Activated CD4-positive, alpha-beta T cell treated with anti-CD3 and anti-CD28 coated beads for 24 hours (primary cell): ENCODE measurements at regions not wholly inside any gene's neighbourhood (a gene's known extent, or its start where the extent isn't known, plus 50 kb on each side); places are given as distances from the start of the nearest gene placed in this dataset.
A peak's percentile ranks its signal among the peaks of the same experiment; 100 is the strongest.

ENCODE experiments used
- DNase-seq, 2 donors: peaks; one replicate each; pipeline ENCODE4 v3.0.0-alpha.2; 2020; ENCODE audit warnings: low read depth in 2 of 2

DNA sequence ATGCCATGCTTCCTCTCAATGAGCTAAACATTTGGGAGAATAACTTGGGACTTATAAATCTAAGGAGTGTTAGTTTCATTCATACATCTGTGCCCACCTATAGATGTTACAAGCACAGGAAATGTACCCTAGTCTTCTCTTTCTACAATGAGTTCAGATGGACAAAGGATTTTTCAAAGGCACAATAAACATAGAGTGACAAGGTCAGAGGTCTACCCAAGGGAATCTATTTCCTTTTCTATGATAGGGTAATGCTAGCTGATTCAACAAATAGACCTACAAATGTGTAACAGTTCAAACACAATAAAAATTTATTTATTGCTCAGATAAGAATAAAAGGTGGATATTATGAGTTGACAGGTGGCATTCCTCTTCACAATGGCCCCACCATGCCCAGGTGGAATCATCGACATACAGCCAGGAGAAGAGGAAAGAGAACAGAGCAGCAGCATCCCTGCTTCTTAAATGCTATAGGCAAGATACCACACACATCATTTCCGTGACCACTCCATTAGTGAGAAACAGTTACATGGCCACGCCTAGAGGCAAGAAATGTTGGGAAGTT, 421.8 kb downstream of the HNRNPD start:
- DNase-seq, result no peak

DNA sequence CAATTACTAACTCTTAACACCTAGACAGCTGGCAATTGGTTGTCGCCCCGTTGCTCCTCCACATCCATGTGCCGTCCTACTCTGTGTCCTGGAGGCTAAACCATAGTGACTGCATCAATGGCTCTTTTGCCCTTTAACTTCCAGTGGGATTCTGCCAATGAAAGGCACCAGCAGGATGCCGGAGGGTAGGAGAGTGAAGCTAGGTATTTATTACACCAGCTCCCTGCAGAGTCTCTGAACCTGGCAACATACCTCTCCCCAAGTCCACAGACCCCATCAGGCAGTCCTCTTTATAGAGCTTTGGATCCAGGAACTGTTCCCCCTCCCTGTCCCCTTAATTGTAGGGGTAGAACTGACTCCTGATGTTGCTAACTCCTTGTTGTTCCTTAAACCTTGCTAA, 426.8 kb downstream of the HNRNPD start:
- no peak for DNase-seq

DNA sequence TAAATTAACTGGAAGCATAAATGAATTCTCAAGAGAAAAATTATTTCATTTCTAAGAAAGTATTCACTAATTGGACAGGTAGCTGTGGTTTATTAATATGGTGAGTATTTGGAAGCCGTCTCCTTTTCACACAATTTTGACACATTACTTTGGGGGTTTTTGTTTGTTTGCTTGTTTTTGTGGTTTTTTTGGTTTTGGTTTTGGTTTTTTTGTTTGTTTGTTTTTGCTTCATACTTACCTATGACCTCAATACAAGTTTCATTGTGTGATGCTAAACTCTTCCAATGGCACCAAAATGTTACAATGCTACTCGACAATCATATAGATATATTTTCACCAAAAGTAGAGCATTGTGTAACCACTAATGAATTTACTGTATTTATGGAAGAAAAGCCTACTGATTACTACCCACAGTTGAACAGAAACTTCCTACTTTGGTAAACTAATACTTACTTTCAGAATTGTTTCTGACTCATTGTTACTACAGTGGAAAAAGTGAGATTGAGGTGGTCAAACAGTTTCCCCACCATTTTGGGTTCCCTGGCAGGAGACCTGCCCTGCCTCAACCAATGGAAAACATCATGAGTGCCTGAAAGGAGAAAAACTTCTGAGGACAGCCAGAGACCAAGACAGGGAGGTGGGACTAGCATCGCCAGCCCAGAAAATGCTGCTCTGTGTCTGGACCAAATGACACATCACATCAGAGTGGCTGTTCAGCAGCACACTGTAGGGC, 443.1 kb downstream of the HNRNPD start:
- DNase-seq, result no peak

DNA sequence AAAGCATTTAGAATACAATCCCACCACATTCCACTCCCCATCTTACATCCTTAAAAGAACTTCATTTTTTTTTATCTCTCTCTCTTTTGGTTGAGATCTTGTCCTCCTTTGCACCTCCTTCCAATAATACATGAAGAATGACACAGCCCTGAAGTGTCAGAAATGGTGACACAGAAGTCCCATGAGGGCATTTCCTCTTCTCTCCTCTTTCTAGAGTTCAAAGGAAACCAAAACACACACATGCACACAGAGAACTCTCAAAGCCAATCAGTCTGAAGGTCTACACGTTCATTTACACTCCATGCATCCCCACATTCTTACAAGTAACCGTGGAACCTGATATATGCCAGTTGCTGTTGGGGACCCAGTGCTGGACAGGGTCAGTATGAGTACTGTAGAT, 450.7 kb downstream of the HNRNPD start:
- no peak for DNase-seq

DNA sequence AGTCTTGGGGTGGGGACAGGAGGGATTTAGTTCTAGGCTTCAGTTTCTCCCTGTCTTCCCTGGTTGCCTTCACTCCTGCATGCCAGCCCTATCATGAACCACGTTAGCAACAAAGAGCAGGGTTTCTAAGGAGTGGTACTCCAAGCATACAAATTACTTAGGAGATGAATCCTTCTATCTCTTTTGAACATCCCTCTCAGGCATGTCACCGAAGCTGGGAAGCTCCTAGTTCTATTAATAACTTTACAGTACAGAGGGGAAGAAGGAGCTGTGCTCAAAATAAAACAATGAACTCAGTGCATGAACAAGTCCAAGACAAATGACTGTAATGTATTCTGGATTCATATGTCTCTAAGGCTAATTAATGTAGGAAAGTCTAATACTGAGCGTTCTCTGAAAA, 450.6 kb upstream of the RASGEF1B start:
- no peak for DNase-seq

DNA sequence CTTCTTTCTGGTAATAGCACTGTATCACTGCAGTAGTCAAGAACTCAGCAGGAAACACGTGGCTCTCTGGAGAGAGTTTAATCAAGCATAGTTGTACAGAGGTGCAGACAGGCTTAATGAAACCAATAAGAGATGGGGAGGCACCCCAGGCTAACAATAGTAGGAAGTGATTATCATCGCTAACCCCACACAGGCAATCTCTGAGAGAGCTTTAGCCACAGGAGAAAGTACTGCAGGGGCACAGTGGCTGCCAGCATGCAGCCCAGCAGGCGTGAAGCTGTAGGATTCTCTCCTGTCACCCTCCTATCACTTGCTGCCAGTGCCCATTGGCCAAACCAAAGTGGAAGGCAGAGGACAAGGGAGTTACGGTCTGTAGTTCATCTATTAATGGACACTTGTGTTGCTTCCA, 450.0 kb upstream of the RASGEF1B start:
- DNase-seq, result no peak

DNA sequence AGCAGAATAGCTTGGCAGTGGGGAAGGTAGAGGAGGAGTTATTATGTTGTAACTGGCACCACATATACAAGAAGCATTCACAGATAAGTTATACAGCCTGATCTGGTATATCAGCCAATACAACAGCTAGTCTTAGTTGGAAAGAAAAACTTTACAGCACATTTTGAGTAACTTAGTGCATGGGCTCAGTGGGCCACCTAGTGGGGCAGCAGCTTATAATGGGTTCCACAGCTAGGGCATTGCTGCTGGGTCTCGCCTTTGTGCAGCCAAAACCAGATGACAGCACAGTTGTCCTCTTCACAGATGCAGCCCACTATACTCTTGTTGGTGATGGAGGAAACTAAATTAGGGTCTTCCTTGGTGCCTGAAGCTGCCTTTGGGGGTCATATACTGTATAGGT, 448.1 kb upstream of the RASGEF1B start:
- no peak for DNase-seq

DNA sequence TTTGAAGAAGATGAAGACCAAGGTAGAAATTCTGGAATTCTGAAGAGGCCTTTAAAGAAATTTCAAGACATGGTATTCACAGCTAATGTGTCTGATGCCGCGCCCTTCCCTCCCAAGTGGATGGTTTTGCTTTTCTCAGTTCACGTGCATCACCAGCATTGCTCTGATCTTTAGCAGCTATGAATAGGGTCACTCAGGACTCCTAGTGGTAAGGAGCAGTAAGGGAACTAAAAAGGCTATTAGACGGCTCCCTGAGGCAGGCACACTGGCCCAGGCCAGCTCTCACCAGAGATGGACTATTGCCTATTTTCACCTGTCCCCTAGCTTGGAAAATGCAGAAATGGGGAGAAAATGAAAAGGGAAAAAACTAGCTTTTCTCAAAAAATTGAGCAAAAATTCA, 447.5 kb upstream of the RASGEF1B start:
- no peak for DNase-seq

DNA sequence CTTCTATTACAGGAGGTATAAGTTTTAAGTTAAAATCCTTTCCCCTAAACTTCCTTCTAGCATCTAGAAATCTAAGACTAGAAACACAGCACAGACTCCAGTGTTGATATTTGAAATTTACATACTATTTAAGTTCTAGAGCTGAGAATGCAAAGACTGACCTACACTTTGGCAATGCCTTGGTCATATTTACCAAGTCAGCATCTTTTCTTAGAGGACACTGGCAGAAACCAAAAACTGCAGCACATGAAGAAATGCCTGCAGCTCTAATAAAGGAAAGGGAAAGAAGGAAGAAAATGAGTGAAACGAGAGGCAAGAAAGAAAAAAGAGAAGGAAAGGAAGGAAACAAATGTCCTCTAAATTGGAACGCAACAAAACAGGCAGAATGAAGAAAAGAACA, 443.7 kb upstream of the RASGEF1B start:
- DNase-seq, result no peak

DNA sequence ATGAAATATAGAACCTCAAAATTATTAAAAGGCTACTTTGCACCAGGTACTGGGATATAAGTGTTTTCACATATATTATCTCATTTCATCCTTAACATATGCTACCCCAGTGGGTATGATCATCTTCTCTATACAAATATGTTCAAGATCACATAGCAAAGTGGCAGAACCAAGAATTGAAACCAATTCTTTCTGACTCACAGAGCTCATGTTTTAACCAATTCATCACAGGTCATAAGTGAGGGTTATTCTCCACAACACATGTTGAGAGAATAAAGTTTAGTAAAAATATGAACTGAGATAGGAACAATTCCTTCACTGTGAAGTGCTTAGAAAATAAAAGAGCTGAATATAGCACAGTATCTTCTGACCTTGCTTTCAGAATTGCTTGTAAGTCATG, 442.9 kb upstream of the RASGEF1B start:
- no peak for DNase-seq

DNA sequence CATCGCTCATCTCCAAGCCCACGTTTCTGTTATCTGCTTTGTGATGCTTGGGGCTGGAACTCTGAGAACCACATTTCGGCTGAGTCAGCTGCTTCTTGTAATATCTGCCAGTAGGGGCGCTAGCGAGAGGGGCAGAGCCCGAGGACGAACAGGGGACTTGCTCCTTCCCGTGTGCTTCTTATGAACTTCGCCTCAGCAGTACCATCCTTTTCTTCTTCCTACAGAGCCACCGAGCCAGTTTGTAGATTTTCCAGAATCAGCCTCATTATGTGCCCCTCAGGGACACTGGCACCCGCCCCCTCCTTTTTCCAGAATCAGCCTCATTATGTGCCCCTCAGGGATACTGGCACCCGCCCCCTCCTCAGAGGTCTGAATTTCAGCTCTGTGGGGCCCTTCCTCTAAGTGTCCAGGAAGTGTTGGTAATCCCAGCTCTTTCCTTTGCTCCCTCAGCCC, 441.7 kb upstream of the RASGEF1B start:
- peak; percentile 22 to 34 for DNase-seq

DNA sequence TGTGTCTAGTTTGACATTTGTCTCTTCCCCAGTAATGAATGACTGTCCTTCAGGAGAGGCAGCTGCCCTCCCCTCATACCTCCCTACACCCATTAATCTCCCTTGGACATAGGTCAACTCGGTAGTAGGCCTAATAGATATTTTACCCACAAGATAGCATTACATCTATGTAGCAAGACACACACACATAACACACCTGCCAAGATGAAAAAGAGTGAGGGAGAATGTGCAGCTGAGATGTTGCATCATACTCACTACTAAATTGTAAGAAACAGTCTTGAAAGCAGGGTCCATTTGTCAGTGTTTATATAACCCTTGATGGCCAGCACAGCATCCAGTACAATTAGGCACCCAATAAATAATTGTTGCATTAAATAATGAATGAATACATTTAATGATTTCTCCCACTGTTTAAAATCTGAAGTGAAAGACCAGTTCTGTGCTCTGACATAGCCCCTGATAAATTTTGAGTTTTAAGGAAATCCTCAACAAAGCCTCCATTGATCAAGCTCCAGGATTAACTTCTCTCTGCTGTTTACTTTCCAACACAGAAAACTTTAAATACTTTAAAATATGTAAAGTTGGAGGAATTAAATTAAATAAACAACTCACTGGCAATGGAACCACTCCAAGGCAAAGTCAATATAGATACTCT, 440.8 kb upstream of the RASGEF1B start:
- no peak for DNase-seq

DNA sequence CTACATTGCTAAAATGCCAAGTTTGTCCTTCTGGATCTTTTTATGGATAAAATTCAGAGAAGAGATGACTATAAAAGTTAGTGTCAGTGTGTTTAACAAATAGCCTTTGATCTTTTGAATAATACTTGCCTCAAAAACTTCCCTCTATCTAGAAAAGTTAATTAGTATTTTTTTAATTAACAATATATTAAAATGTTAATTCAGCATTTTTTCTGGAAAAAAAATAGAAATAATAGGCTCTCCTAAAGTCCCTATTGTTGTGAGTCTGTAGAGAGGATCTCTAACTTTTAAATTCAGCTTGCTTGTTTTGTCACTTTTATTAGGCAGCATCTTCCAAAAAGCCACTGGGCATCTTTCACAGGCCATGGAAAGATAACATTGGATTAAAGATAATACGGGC, 435.2 kb upstream of the RASGEF1B start:
- DNase-seq, result no peak

DNA sequence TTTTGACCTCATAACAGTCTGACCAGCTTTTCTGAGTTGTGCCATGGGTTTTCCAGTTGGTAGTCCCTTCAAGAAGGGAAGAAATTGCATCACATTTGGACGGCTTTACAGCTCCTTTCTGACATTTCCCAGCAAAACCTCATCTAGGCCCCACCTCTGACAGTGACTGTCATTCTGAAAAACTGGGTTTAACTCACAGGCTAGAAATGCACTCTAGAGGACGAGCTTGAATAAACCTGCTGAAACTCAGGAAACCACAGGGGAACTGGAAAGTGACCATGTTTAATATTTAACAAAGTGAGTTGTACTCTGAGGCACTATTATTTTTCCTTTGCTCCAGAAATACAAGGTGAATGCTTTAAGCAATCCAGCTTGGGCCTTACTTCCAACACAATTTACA, 434.3 kb upstream of the RASGEF1B start:
- DNase-seq, result no peak

DNA sequence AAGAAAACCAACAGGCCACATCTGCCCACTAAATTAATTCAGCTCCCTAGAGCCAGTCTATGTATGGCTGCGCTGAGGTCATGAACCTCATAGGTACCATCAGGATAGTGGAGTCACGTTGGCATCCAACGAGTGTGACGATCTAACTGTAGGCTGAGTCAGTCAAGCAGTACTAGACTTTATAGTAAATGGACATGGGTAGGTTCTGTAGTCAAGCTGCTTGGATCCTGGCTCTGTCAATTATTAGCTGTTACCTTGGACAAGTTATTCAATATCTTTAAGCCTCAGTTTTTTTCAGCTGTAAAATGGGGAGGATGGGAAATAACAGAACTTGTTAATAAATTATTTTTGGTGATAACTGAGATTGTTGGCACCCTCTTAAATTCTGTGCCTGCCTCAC, 432.4 kb upstream of the RASGEF1B start:
- DNase-seq, result no peak

DNA sequence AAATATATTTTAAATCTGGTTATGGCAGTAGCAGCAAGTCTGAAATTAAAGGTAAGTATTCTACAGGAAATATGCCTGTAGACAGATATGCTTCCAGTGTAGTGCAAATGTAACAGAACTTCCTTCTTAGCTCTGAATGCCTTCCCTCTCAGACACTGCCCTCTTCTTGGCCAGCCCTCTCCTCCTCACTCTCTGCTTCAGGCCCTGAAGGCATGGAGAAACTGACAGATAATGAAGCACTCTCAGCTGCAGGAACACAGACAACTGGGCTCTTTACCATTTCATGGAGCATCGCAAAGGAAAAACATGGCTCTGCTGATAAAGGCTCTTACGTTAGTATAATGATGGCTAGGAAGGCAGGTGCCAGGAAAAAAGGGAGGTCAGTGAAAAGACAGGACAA, 431.5 kb upstream of the RASGEF1B start:
- no peak for DNase-seq

DNA sequence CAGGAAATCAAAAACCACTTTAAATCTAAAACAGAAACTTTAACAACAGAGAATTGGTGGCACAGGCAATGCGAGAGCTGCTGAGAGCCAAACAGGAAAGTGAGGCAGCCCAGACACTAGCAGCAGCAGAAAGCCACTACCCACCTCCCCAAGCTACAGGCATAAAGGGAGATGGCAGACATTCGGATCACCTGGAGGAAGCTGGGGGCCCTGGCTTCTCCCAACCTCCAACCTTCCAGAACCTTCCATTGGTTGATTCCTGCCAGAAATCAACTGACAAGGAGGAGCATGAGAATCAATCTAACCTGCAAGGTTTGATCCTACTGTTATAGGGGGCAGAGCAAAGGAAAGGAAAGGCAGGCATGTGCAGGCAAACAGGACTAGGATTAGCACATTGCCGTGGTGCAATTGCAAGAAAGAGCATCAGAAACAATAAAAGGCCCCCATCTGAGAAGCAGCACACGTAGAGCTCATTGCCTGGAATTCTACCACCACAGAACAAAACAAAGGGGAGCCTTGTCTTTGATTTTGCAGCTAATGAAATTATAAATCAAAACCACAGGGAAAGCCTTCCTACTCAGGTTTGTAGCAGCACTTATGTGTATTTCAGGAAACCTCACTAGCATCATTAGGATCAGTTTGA, 427.3 kb upstream of the RASGEF1B start:
- DNase-seq, result no peak

DNA sequence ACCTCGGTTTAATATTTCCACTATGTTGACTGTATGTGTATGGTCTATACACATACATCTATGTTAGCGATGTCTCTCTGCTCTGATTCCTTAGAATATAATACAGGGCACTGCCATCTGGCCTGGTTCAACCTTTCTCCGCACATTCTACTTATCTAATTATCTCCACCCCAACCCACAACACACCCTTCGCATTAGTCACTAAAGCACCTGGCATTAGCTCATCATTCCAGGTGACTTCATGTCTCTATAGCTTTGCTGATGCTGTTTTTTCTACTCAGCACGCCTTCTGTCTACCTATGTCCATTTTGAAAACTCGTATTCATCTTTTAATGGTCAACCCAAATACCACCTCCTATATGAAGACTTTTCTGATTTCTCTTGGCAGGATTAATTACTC, 425.2 kb upstream of the RASGEF1B start:
- DNase-seq, result no peak

DNA sequence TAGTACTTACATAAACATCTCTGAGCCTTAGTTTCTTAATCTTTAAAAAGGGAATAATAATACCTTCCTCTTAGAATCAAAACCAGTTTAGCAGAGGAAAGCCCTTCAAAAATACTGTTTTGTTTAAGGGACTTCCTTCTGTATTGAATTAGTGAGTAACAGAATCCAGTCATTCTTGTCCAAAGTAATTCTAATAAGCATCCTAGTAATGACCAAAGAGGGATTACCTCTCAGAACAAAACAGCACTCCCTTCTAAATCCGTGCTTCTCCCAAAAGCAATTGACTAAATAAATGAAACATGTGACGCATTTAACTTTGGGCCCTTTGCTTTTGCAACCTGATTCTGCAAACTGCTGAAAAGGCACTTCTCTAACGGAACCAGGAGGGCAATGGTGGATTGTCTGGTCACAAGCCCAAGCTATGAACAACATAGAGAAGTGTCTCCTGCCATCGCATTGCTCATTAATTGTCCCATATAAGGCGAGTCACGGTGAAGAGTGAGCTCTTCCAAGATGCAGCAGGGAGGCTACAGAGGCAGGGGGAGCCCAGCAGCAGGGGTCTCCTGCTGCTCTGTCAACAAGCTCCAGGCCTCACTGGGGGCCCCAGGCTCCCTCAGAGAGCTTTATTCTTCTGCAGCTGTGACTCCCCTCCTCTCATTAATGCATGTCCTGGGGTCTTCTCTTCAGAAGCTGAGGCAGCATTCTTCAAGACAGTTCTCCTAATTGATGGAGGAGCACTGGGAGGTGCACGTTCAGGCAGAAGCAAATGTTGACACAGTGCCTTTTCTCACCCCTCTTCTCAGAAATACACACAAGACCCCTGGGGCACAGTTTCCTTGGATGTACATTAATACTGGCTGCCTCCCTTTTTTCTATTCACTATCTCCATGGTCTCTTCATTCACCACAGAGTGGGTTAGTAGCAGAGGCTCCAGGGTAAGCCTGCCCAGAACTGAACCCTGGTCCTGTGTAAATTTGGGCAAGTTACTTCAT, 419.6 kb upstream of the RASGEF1B start:
- no peak for DNase-seq

DNA sequence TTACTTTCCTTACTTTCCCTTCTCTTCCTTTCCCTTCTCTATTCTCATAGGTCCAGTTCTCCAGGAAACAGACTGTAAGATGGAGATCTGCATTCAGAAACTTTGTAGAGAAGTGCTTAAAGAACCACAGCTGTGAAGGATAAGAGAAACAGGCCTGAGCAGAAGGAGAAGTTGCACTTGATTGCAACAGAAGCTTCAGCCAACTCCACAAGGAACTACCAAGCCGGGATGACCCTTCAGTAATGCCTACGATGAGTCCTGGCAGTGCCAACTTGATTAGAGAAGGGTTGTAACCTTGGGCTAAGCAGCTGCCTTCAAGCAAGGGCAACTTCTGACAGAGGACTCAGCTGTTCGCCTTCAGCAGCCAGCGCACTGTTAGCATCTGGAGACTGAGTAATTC, 413.3 kb upstream of the RASGEF1B start:
- DNase-seq, result no peak
